CD4-positive, alpha-beta T cell (primary cell): ENCODE measurements at regions not wholly inside any gene's neighbourhood (a gene's known extent, or its start where the extent isn't known, plus 50 kb on each side); places are given as distances from the start of the nearest gene placed in this dataset.

ENCODE experiments used
- ATAC-seq: fragments of 200-7000 bp; cut with Tn5 transposase; one replicate; pipeline ENCODE4 v1.10.0; 2022; ENCODE audit warnings: mild to moderate bottlenecking; ENCODE audit not compliant: poor library complexity
- CTCF ChIA-PET: fragments of 350-600 bp; sonication (Branson Sonifier 250); formaldehyde crosslinking; loops from one replicate; lab custom pipeline; 2021; ENCODE audit warnings: antibody characterized with exemption, inconsistent platforms; lab: Charles Lee
- POLR2A ChIA-PET: fragments of 350-600 bp; sonication (Branson Sonifier 250); formaldehyde crosslinking; loops from one replicate; lab custom pipeline; 2021; ENCODE audit warnings: antibody characterized with exemption, inconsistent platforms; lab: Charles Lee
- DNase-seq, 14 experiments: peaks; one replicate each; pipeline ENCODE4 v3.0.0-alpha.2; 2013 to 2020; ENCODE audit warnings: mixed read lengths in 2 of 14
- H3K27ac ChIP-seq, 2 donors: one replicate each; pipeline versions ENCODE4 v1.5.1 to v1.7.0; 2013; ENCODE audit warnings: low read length in 2 of 2, low read depth in 1 of 2, mild to moderate bottlenecking in 1 of 2
- H3K27me3 ChIP-seq, 2 experiments: 1 replicate in 1 of 2; 2 replicates in 1 of 2; pipeline versions ENCODE4 v1.6.1 to v1.7.0; 2013; ENCODE audit warnings: low read length in 2 of 2, control low read depth in 1 of 2, mild to moderate bottlenecking in 1 of 2, moderate library complexity in 1 of 2; ENCODE audit not compliant: insufficient read depth in 2 of 2, control insufficient read depth in 1 of 2
- H3K36me3 ChIP-seq: one replicate; pipeline ENCODE4 v1.6.1; 2013; ENCODE audit warnings: low read length, control low read depth; ENCODE audit not compliant: insufficient read depth
- H3K4me1 ChIP-seq: one replicate; pipeline ENCODE4 v1.6.1; 2013; ENCODE audit warnings: low read length, control low read depth; ENCODE audit not compliant: insufficient read depth
- H3K4me3 ChIP-seq: one replicate; pipeline ENCODE4 v1.5.1; 2013; ENCODE audit warnings: mild to moderate bottlenecking, low read length, moderate library complexity
- H3K9me3 ChIP-seq, 2 experiments: 1 replicate in 1 of 2; 2 replicates in 1 of 2; pipeline versions ENCODE4 v1.6.1 to v1.7.0; 2013; ENCODE audit warnings: low read length in 2 of 2, mild to moderate bottlenecking in 2 of 2, control low read depth in 1 of 2, moderate library complexity in 1 of 2; ENCODE audit not compliant: control insufficient read depth in 1 of 2, insufficient read depth in 1 of 2
- H3K27ac Mint-ChIP-seq: one replicate; pipeline ENCODE4 v1.8.0; 2020; ENCODE audit warnings: mixed read lengths
- H3K27me3 Mint-ChIP-seq: one replicate; pipeline ENCODE4 v1.8.0; 2021; ENCODE audit warnings: mixed read lengths
- H3K36me3 Mint-ChIP-seq: one replicate; pipeline ENCODE4 v1.8.0; 2021; ENCODE audit warnings: low read depth, mixed read lengths
- H3K4me1 Mint-ChIP-seq: one replicate; pipeline ENCODE4 v1.8.0; 2021; ENCODE audit warnings: low read depth, mixed read lengths
- H3K4me3 Mint-ChIP-seq: one replicate; pipeline ENCODE4 v1.8.0; 2020; ENCODE audit warnings: mild to moderate bottlenecking, mixed read lengths
- H3K9me3 Mint-ChIP-seq: one replicate; pipeline ENCODE4 v1.8.0; 2020; ENCODE audit warnings: mixed read lengths
- CTCF ChIP-seq: fragments of 200-600 bp; IDR thresholded peaks from one replicate; pipeline ENCODE4 v1.8.0; 2022; ENCODE audit warnings: antibody characterized with exemption, mild to moderate bottlenecking
- intact Hi-C, 2 experiments: fragments of 100-400 bp; cut with DNase I in 1 of 2; cut with micrococcal nuclease in 1 of 2; formaldehyde crosslinking; loops; one replicate each; pipeline versions ENCODE4 v1.15.1 to v1.9.0; 2023 to 2025; cut with DNase I, micrococcal nuclease

- ChIA-PET POLR2A (no interaction called here), CTCF (no interaction called here)
- H3K9me3 Mint-ChIP-seq = no peaks in the 10 kb centered on the region
- H3K4me1 ChIP-seq = no peaks in the 10 kb centered on the region
- H3K4me3 Mint-ChIP-seq = no peak overlapping the region
- H3K27ac ChIP-seq = no peak overlapping the region
- H3K27me3 ChIP-seq = no peaks in the 10 kb centered on the region
- no peak overlapping the region for H3K4me3 ChIP-seq
- DNase-seq (no peak), ATAC-seq (no peak)
- no peaks in the 10 kb centered on the region for H3K4me1 Mint-ChIP-seq
- no peaks in the 10 kb centered on the region for H3K9me3 ChIP-seq
- intact Hi-C loops = loop anchor here in 1 of 2 experiments (5.0 kb wide), 1 partner anchor 665 kb away; no protein-coding TSS in a partner anchor
- H3K27ac Mint-ChIP-seq = no peak overlapping the region
- no peaks in the 10 kb centered on the region for H3K36me3 Mint-ChIP-seq
- no peak for TF ChIP-seq CTCF
- no peaks in the 10 kb centered on the region for H3K36me3 ChIP-seq
- peaks cover 10% of the 10 kb centered on the region for H3K27me3 Mint-ChIP-seq
These were observed 148.4 kb upstream of the HDAC9 start for GRCh38 chr7:18347170-18347569.

GRCh38 chr7:18350678-18351077 lies 144.9 kb upstream of the HDAC9 start:
- intact Hi-C loops = loop anchor here in 1 of 2 experiments (10.0 kb wide), 1 partner anchor 1314 kb away; no protein-coding TSS in a partner anchor
- no peaks in the 10 kb centered on the region for H3K36me3 Mint-ChIP-seq
- TF ChIP-seq CTCF = no peak
- ATAC-seq = no peak
- H3K9me3 Mint-ChIP-seq = no peaks in the 10 kb centered on the region
- ChIA-PET CTCF (no interaction called here), POLR2A (no interaction called here)
- H3K4me3 Mint-ChIP-seq = no peak overlapping the region
- Histone ChIP-seq H3K36me3 (no peaks in the 10 kb centered on the region), H3K27me3 (no peaks in the 10 kb centered on the region), H3K4me3 (no peak overlapping the region), H3K9me3 (no peaks in the 10 kb centered on the region), H3K27ac (no peak overlapping the region), H3K4me1 (no peaks in the 10 kb centered on the region)
- no peaks in the 10 kb centered on the region for H3K4me1 Mint-ChIP-seq
- no peak for DNase-seq
- H3K27ac Mint-ChIP-seq = no peak overlapping the region
- H3K27me3 Mint-ChIP-seq = peaks cover 2% of the 10 kb centered on the region

- H3K27me3 Mint-ChIP-seq = no peaks in the 10 kb centered on the region
- Histone ChIP-seq H3K4me1 (no peaks in the 10 kb centered on the region), H3K9me3 (no peaks in the 10 kb centered on the region), H3K27me3 (no peaks in the 10 kb centered on the region), H3K4me3 (no peak overlapping the region), H3K36me3 (no peaks in the 10 kb centered on the region), H3K27ac (no peak overlapping the region)
- peaks cover 5% of the 10 kb centered on the region for H3K4me1 Mint-ChIP-seq
- no peaks in the 10 kb centered on the region for H3K36me3 Mint-ChIP-seq
- no peak for TF ChIP-seq CTCF
- H3K4me3 Mint-ChIP-seq = no peak overlapping the region
- H3K27ac Mint-ChIP-seq = no peak overlapping the region
- POLR2A ChIA-PET = no interaction called here
- H3K9me3 Mint-ChIP-seq = no peaks in the 10 kb centered on the region
- ATAC-seq = no peak
- DNase-seq = peak in 3 of 14 experiments; percentile 22 to 31 (median 25)
- CTCF ChIA-PET = interaction anchor here (1.1 to 1.4 kb wide), 3 partner anchors 9 to 36 kb away, joined by 3 to 5 read pairs (median 3); no protein-coding TSS in a partner anchor
- intact Hi-C loops = loop anchor here in 1 of 2 experiments (10.0 kb wide), 1 partner anchor 1312 kb away; no protein-coding TSS in a partner anchor
These were observed 143.0 kb upstream of the HDAC9 start for GRCh38 chr7:18352339-18353255.
